NCI-H1694 (cell line): ENCODE measurements at regions not wholly inside any gene's neighbourhood (a gene's known extent, or its start where the extent isn't known, plus 50 kb on each side); places are given as distances from the start of the nearest gene placed in this dataset.

Experiments
- DNase-seq: peaks from one replicate; lab custom pipeline; 2025; lab: John Stamatoyannopoulos, UW

DNA sequence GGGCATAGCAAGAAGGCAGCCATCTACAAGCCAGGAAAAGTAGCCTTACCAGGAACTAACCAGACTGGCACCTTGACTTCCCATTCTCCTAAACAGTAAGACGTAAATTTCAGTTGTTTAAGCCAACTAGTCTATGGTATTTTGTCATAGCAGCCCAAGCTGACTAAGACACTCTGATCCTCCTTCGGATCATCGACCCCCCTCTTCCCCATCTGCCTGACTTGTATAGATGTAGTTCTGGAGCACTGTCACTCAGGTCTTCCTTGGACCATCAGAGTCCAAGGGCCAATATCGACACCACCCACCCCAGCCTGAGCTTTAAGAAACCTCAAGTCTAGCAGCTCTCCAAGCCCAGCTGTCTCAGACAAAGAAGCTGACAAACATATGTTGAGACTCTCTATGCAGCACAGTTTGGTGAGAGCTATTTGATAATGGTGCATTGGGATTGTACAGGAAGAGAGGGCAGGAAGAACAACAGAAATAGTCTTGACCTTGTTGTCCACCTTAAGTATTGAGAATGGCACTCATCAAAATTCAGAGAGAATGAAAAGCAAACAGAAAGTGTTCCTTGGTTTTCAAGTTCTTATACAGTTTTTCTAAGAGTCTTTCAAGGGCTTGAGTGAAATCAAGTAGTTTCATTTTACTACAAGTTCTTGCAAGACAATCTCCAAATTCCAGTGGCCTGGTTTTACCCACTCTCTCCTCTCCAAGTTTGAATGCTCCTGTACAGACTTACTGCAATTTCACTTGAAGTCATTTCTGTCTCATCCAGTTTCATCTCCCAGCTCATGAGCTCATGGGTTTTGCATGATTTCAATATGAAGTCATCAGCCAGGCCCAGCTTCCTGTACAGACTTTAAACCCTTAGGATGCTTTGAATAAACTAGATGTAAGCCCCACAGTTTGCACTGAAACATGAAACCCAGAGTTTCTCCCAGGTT lies 122.3 kb upstream of the RAI14 start:
- no peak for DNase-seq

DNA sequence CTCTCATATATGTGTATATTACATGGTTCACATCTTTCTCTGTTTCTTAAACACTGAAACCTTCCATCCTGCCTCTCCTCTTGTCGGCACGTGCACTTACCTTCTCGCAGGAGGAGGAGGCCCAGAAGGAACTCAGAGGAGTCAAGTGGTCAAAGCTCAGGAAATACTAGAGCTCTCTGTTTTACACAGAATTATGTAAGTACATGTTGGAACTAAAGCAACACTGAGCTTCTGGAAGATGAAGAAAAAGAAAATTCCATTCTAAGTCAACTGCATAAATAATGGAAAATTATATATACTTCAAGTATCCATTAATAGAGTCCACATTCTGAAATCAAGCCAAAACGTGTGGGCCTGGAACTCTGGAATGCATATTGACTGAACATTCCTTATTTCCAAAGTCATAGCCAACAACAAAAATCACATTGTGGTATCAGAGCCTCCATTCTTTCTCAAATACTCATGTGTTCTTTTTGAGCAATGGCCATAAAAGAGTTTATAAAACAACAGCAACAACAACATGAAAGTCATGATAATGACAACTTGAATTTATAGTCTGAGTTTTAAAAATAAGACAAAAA lies 121.5 kb upstream of the RAI14 start:
- no peak for DNase-seq

DNA sequence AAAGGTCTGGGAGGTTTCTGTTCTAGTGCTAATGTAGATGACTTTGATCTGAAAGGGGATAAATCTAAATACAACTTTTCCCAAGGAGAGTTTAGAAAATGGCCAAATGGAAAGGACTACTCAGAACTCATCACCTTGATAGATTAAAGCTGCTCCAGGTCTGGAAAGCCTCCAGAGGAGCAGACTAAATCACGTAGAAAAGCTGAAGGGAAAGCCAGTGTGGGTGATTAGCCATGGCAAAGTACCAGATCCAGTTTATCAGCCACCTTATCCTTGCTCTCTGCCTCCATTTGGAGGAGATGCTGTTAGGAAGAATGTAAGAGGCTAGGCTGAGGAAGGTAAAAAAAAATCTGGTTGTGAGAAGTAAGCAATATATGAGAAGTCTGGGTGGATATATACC lies 120.7 kb upstream of the RAI14 start:
- no peak for DNase-seq

DNA sequence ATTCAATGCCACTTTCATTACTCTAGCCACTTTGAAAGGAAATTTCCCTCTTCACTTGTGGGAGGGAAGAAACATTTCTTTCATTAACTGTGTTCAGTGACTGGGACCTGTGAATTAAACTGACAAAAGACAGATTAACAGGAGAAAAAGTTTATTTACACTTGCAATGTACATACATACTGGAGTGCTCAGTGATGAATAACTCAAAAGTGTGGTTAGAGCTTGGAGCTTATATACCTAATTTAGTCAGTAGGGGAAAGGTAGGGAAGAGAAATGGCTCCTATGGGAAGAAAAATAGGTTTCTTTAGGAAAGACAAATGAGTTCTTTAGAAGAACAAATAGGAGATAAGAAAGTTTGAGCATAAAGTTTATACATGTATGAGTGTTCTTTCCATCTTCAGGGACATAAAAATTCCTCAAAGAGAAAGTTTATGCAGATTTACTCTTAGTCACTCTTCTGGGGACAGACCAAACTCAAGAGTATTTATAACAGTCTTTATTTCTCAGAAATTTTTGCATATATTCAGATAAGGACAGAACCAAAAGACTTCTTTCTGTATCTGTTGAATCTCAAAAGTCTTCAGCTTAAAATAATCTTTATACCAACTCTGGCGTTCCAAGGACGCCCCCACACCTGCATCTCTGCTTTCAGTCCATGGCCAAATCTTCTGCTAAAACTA lies 120.0 kb upstream of the RAI14 start:
- no peak for DNase-seq

DNA sequence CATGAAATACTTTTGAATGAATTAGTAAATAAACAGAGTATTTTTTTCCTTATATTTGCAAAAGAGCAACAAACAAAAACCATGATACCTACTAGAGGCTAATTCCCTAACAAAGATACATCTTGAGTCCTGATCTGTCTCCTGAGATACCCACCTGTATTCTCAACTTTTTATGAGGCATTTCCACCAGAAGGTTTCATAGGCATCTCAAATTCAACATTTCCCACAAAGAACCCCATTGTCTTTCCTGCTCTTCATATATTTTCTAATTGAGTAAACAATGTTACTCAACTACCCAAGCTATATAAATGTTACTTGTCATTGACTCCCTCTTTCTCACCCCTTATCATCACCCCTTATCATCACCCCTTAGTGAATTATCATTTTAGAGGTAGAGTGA lies 119.4 kb upstream of the RAI14 start:
- DNase-seq = no peak

DNA sequence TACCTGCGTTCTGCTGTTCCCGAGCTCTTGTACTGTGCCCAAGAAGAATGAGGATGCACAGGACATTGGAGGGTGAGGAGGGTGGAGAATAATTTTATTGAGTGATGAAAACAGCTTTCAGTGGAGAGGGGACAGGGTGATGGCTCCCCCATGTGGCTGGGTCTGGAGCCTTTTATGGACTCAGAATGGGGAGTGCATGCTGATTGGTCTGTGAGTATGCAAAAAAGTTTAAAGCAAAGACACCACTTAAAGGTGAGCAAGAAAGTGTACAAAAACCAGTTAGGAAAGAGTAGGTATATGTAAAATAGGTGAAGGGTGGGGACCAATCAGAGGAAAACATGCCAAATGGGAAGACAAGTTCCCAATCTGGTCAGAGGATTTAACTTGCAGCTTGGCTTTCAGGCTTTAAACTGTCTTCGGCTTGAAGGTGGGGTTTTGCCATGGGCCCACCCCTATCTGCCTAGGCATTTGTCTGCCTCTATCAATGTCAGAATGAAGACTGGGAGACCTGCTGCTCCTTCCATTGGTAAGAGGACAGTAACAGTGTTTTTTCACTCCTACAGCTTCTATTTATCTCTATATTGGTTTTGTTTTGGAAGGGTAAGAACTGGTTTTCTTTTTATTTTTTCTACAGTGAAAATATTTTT lies 118.0 kb upstream of the RAI14 start:
- no peak for DNase-seq

DNA sequence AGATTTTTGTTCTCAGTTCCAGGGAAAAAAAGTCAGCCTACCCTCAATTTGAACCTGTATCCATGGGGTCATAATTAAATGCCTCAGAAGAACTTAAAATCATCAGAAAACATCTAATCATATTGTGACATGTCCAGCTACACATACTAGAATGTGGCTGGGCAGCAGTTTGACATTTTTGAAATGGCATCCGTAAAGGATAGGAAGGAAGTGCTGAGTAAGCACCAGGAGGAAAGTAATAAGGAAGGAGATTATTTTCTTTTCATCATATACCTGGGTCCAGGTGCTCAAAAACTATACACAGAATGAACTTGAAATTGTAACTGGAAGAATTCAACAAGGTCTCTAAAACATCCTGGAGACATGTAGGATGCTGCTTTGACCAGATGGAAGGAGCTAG lies 116.9 kb upstream of the RAI14 start:
- no peak for DNase-seq

DNA sequence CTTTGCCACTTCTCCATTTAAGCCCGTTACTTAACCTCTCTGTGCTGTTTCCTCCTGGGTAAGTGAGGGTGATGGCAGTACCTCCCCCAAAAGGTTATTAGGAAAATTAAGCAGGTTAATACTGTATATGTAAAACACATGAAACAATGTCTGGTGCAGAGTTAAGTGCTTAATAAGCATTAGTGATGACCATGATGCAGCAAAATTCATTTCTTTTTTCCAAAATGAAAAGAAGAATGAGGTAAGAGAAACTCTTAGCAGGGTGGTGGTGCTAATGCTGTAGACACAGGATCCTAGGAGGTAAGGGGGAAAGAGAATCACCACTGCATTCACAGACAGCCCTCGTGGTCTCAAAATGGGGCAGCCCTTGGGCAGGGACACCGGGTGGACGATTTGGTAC lies 115.1 kb upstream of the RAI14 start:
- DNase-seq = no peak

DNA sequence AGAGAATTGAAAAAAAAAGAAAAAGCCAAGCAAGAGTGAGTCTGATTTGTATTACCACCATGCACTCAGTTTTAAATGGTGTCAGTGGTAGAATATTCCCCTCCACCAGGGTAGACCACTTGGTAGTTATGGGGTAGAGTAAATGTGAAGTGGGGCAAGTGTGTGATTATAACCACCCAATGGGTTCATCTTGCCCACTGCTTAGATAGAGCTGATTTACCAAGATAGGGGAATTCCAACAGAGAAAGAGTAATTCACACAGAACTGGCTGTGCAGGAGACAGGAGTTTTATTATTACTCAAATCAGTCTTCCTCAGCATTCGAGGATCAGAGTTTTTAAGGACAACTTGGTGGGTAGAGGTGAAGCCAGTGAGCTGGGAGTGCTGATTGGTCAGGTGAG lies 113.3 kb upstream of the RAI14 start:
- DNase-seq = no peak

DNA sequence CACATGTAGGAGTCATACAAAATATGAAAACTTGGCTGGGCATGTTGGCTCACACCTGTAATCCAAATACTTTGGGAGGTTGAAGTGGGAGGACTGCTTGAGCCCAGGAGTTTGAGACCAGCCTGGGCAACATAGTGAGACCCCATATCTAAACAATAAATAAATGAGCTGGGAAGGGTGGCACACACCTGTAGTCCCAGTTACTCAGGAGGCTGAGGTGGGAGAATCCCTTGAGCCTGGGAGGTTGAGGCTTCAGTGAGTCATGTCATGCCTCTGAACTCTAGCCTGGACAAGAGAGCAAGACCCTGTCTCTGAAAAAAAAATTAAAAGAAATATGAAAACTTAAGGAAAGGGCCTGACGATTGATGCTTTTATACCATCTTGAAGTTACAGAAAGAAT lies 112.4 kb upstream of the RAI14 start:
- DNase-seq = no peak

DNA sequence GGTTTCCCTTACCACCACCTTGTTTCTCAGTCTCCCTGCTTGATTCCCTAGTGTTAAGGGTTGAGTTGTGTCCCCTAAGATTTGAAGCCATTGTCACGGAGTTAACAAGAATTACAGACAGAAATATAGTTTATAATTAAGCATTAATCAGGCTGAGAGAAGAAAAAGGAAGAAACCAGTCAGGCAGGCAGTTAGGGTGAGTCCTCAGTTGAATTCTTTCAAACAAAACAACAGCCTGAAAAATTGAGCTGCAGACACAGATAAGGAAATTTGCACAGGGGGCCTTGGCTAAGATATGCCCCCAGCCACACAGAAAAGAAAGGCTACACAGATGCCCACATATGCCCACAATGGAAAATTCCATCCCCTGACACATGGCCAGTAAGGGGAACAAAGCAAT lies 111.7 kb upstream of the RAI14 start:
- DNase-seq = no peak

DNA sequence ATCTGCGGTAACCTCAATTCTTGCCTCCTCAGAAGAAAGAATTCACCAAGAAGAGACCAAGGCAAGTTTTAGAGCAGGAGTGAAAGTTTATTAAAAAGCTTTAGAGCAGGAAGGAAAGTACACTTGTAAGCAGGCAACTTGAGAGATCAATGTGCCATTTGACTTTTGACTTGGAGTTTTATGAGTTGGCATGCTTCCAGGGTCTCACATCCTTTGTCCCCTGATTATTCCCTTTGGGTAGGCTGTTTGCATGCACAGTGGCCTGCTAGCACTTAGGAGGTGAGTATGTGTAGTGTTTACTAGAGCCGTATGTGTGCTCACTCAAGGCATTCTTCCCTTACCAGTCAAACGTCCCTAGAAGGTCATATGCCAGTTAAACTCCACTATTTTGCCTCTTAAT lies 111.0 kb upstream of the RAI14 start:
- DNase-seq = no peak

DNA sequence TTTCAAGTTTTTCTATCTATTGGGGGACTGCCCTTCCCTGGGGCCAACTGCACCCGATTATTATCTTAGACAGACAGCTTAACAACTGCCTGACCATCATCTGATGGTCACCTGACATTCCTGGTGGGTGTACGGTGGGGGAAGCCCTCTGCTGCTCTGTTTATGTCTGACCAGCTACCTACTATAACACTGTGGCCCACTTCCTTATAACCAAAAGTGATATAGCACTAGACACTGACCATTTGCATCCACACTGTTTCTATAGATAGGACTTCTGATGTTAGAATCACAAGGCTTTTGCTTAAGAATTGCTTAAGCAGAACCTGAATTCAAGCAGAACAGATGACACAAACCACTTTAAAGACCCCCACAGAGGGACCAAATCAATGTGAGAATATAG lies 110.5 kb upstream of the RAI14 start:
- no peak for DNase-seq

DNA sequence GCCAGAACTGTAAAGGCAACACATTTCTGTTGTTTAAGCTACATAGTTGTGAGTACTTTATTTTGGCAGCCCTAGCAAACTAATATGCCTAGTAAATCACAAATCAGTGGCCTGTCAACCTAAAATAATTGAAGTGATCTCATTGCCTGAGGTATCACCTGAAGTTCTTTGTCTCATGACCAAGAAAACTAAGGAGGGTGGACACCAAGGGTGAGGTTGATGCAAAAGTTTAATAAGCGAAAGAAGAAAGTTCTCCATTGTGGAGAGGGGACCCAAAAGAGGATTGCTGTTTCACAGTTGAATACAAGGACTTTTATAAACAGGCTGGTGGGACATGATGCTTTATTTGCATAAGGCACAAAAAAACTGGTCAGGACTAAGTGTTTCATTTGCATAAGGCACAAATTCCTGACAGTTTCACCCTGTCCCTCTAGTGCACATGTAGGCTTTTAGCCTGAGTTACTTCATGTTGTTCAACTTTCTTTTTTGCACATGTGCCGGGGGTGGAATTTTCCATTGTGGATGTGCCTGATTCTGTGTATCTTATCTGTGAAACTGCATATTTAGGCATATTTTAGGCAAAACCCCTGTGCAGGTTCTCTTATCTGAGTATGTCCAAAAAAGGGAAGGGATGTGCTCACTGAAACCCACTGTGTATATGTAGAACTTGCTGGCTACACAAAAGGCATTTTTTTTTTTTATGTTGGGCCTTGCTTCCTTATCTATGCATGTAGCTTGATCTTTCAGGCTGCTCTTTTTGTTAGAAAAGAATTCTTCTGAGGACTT lies 108.6 kb upstream of the RAI14 start:
- DNase-seq = no peak

DNA sequence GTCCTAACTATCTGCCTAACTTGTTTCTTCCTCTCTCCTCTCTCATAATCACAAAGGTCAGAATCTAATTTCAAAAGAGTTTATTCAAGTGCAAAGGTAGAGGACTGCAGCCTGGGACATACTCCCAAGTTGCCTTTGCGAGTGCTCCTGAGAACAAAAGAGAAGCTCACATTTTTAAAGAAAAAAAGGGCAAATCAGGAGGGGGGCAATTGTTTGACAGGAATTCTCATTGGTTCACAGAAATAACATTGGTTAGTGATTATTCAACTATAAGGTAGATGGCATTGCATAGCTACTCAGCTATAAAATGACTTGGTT lies 108.1 kb upstream of the RAI14 start:
- DNase-seq = no peak

DNA sequence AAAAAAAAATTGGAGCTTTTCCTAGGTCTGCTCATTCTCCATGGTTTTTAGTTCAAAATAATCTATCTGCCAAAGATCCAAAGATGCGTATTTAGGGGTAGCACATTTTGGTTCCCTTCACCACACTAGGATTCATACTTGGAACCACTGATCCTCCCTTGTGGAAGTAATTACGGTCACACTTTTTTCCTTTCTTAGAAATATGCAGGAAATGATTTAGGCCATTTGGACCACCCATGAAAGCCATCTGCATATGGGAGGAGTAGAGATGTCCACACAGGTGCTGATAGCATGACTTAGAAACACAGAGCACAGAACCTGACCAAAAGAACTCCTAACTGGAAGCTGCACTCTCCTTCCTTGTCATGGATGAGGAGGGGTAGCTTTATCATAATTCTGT lies 105.9 kb upstream of the RAI14 start:
- no peak for DNase-seq

DNA sequence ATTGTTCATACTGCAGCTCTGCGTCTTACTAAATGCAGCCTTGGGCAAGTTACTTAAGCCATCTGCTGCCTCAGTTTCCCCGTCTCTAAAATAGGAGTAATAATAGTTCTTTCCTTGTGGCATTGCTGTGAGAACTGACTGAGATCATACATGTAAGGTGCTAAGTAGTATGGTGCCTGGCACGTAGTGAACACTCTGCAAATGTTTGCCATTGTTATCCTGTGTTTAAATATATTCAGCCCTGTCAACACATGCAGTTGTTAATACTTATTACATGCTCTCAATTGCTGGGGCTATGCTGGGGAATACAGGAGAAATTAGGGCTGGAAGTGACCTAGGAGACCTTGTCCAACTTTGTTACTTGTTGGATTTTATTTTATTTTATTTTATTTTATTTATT lies 105.2 kb upstream of the RAI14 start:
- DNase-seq = no peak

DNA sequence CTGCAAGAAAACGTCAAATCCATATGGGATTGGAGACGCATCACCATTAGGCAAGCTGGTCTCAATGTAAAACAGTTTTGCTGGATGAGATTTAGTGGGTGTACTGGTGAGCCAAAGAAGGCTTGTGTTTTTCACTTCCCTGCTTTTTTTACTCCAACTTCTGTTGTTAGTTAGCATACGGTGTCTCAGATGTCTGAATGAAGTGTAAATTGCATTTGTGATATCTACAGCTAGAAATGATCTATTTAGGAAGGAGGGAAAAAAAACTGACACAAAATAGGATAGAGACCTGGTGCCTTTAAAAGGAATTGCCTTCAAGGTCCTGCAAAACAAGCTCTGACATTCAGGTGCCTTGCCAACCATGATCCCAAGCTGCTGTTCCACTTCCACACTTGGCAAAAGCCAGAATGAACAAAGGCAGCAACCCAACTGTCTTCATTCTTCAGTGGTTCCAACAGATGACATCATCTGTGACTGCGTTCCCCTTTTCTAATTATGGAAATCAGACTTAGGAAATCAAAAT lies 104.2 kb upstream of the RAI14 start:
- DNase-seq = no peak

DNA sequence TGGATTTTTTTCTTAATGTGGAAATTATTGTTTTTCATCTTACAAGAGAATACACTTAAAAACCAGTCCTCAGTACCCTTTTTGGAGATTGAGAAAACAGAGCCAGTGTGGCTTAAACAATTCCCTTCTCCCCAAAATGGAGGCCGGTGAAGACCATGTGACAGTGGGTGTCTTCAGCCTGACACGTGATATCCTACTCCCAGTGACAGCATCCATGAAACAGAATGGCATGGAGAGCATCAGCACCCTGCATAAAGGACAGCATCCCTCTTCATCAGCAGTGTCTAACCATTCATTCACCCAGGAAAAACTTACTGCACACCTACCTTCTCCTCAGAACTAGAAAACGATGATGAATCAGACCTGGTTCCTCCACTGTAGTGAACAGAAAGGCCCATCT lies 103.4 kb upstream of the RAI14 start:
- no peak for DNase-seq

DNA sequence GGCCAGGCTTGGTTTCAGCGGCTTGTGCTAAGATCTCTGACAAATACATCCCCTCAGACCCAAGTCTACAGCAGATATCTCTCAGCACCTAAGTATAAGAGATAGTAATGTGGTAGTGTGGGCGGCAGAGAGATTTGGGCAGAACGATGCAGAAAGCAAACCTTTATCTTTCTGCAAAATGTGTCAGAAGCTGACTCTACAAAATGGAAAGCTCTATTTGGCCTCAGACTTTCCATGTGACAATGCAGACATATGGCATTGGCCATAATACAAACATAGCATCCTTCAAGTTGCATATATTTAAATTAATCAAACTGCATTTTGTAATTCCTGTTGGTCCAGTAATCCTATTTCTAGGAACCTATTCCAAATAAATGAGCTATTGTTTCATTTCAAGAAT lies 102.5 kb upstream of the RAI14 start:
- no peak for DNase-seq

DNA sequence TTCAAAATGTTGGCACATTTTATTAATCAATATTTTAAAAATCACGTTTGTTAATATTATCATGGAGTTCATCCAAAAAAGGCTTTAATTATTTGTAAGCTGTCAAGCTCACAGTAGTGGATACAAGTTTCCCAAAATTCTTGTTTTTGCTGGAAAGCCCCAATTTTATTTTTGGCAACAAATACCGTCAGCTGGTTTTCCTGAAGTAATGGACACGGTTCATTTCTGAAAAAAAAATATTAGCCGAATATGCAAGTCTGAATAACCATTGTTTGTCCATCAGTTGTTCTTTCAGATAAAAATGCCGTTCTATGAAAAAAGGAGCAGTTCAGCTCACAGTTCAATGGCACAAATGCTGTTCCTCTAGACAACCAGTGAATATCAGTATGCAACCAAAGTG lies 101.5 kb upstream of the RAI14 start:
- DNase-seq = no peak
